NB4 (cell line): ENCODE measurements at regions not wholly inside any gene's neighbourhood (a gene's known extent, or its start where the extent isn't known, plus 50 kb on each side); places are given as distances from the start of the nearest gene placed in this dataset.

Experiments
- CTCF ChIP-seq: IDR thresholded peaks from one replicate; pipeline ENCODE4 v1.5.1; 2012; ENCODE audit warnings: low read depth, low read length
- MAX ChIP-seq: IDR thresholded peaks from 2 replicates; pipeline ENCODE4 v1.6.1; 2011; ENCODE audit warnings: low read depth, low read length

- TF ChIP-seq CTCF: no peak
- no peak for TF ChIP-seq MAX
Observed at GRCh38 chr14:22147716-22148115, 441.3 kb downstream of the DAD1 start.
